Activated naive CD4-positive, alpha-beta T cell (primary cell): ENCODE measurements at regions not wholly inside any gene's neighbourhood (a gene's known extent, or its start where the extent isn't known, plus 50 kb on each side); places are given as distances from the start of the nearest gene placed in this dataset.
"Not testable (repeated sequence)": the region's sequence is repeated elsewhere in the genome, so short reads cannot be mapped to it uniquely, and the experiment has no call there.

Experiments used
- DNase-seq, 4 experiments: peaks; one replicate each; lab custom pipeline; 2025; lab: John Stamatoyannopoulos, UW

- no peak for DNase-seq
These were observed 562.6 kb downstream of the PTPRU start for GRCh38 chr1:29798699-29799566.

GRCh38 chr1:29797125-29797524 is 560.8 kb downstream of the PTPRU start:
- not testable (repeated sequence) for DNase-seq

- DNase-seq, result not testable (repeated sequence)
These were observed 559.6 kb downstream of the PTPRU start for GRCh38 chr1:29795965-29796364.

GRCh38 chr1:29793653-29794348 is 557.5 kb downstream of the PTPRU start:
- DNase-seq, result no peak

GRCh38 chr1:29793101-29793546 is 556.8 kb downstream of the PTPRU start:
- peak in 3 of 4 experiments; percentile 4 to 26 (median 5) for DNase-seq

GRCh38 chr1:29789910-29790247 is 553.6 kb downstream of the PTPRU start:
- no peak for DNase-seq

GRCh38 chr1:29789221-29789909 is 553.0 kb downstream of the PTPRU start:
- no peak for DNase-seq

- no peak for DNase-seq
These were observed 550.7 kb downstream of the PTPRU start for GRCh38 chr1:29786791-29787732.

- no peak for DNase-seq
These were observed 549.9 kb downstream of the PTPRU start for GRCh38 chr1:29786195-29786594.

GRCh38 chr1:29785554-29785953 is 549.2 kb downstream of the PTPRU start:
- no peak for DNase-seq

GRCh38 chr1:29785137-29785527 is 548.8 kb downstream of the PTPRU start:
- no peak for DNase-seq

- no peak for DNase-seq
These were observed 548.2 kb downstream of the PTPRU start for GRCh38 chr1:29784276-29785136.

GRCh38 chr1:29783508-29784275 is 547.4 kb downstream of the PTPRU start:
- no peak for DNase-seq

- DNase-seq, result no peak
These were observed 546.7 kb downstream of the PTPRU start for GRCh38 chr1:29782846-29783507.

- no peak for DNase-seq
These were observed 542.8 kb downstream of the PTPRU start for GRCh38 chr1:29779146-29779545.

- DNase-seq, result no peak
These were observed 541.2 kb downstream of the PTPRU start for GRCh38 chr1:29777522-29777921.

- no peak for DNase-seq
These were observed 538.0 kb downstream of the PTPRU start for GRCh38 chr1:29774355-29774754.

- DNase-seq, result no peak
These were observed 536.3 kb downstream of the PTPRU start for GRCh38 chr1:29772584-29773100.
